ENCODE measurements at regions not wholly inside any gene's neighbourhood (a gene's known extent, or its start where the extent isn't known, plus 50 kb on each side); places are given as distances from the start of the nearest gene placed in this dataset.
A peak's percentile ranks its signal among the peaks of the same experiment; 100 is the strongest.
"Not testable (repeated sequence)": the region's sequence is repeated elsewhere in the genome, so short reads cannot be mapped to it uniquely, and the experiment has no call there.

GRCh38 chrY:18599606-18600005 is 53.1 kb downstream of the HSFY1 start:
- ATAC-seq; POLR2A ChIA-PET; H3K4me1 Mint-ChIP-seq; H3K9me3 Mint-ChIP-seq (ENCODE audit: low read depth); intact Hi-C loops (cut with DNase I, micrococcal nuclease); CTCF ChIA-PET; H3K36me3 Mint-ChIP-seq (ENCODE audit: low read depth); H3K27me3 Mint-ChIP-seq; H3K27ac Mint-ChIP-seq; H3K4me3 Mint-ChIP-seq; DNase-seq: not testable (repeated sequence)

- H3K27ac Mint-ChIP-seq; CTCF ChIA-PET; H3K27me3 Mint-ChIP-seq; DNase-seq; intact Hi-C loops (cut with DNase I, micrococcal nuclease); H3K4me1 Mint-ChIP-seq; POLR2A ChIA-PET; H3K36me3 Mint-ChIP-seq (ENCODE audit: low read depth); H3K4me3 Mint-ChIP-seq; H3K9me3 Mint-ChIP-seq (ENCODE audit: low read depth): not testable (repeated sequence)
- peak; percentile 61 for ATAC-seq
Measured at GRCh38 chrY:18601287-18601686, 54.8 kb downstream of the HSFY1 start.

- H3K4me3 Mint-ChIP-seq; H3K36me3 Mint-ChIP-seq (ENCODE audit: low read depth); intact Hi-C loops (cut with DNase I, micrococcal nuclease); H3K27me3 Mint-ChIP-seq; H3K9me3 Mint-ChIP-seq (ENCODE audit: low read depth); H3K27ac Mint-ChIP-seq; CTCF ChIA-PET; POLR2A ChIA-PET; H3K4me1 Mint-ChIP-seq; DNase-seq; ATAC-seq: not testable (repeated sequence)
Measured at GRCh38 chrY:18606251-18606650, 59.7 kb downstream of the HSFY1 start.

GRCh38 chrY:18608205-18608604 is 61.7 kb downstream of the HSFY1 start:
- ATAC-seq; H3K4me1 Mint-ChIP-seq; CTCF ChIA-PET; H3K4me3 Mint-ChIP-seq; DNase-seq; H3K9me3 Mint-ChIP-seq (ENCODE audit: low read depth); intact Hi-C loops (cut with DNase I, micrococcal nuclease); H3K27me3 Mint-ChIP-seq; POLR2A ChIA-PET; H3K27ac Mint-ChIP-seq; H3K36me3 Mint-ChIP-seq (ENCODE audit: low read depth): not testable (repeated sequence)

GRCh38 chrY:18615809-18616208 is 69.3 kb downstream of the HSFY1 start:
- intact Hi-C loops (cut with DNase I, micrococcal nuclease); H3K4me3 Mint-ChIP-seq; H3K4me1 Mint-ChIP-seq; ATAC-seq; DNase-seq; H3K27ac Mint-ChIP-seq; H3K36me3 Mint-ChIP-seq (ENCODE audit: low read depth); POLR2A ChIA-PET; H3K27me3 Mint-ChIP-seq; H3K9me3 Mint-ChIP-seq (ENCODE audit: low read depth); CTCF ChIA-PET: not testable (repeated sequence)

- H3K9me3 Mint-ChIP-seq (ENCODE audit: low read depth); H3K4me3 Mint-ChIP-seq; H3K4me1 Mint-ChIP-seq; H3K27me3 Mint-ChIP-seq; POLR2A ChIA-PET; intact Hi-C loops (cut with DNase I, micrococcal nuclease); DNase-seq; ATAC-seq; H3K36me3 Mint-ChIP-seq (ENCODE audit: low read depth); H3K27ac Mint-ChIP-seq; CTCF ChIA-PET: not testable (repeated sequence)
Measured at GRCh38 chrY:18629805-18630516, 83.4 kb downstream of the HSFY1 start.

- H3K4me1 Mint-ChIP-seq; intact Hi-C loops (cut with DNase I, micrococcal nuclease); H3K27me3 Mint-ChIP-seq; ATAC-seq; CTCF ChIA-PET; DNase-seq; H3K36me3 Mint-ChIP-seq (ENCODE audit: low read depth); POLR2A ChIA-PET; H3K4me3 Mint-ChIP-seq; H3K9me3 Mint-ChIP-seq (ENCODE audit: low read depth); H3K27ac Mint-ChIP-seq: not testable (repeated sequence)
Measured at GRCh38 chrY:18630571-18630970, 84.1 kb downstream of the HSFY1 start.

- H3K9me3 Mint-ChIP-seq (ENCODE audit: low read depth); POLR2A ChIA-PET; ATAC-seq; CTCF ChIA-PET; H3K36me3 Mint-ChIP-seq (ENCODE audit: low read depth); H3K4me3 Mint-ChIP-seq; H3K4me1 Mint-ChIP-seq; intact Hi-C loops (cut with DNase I, micrococcal nuclease); DNase-seq; H3K27me3 Mint-ChIP-seq; H3K27ac Mint-ChIP-seq: not testable (repeated sequence)
Measured at GRCh38 chrY:18631610-18632009, 85.1 kb downstream of the HSFY1 start.

GRCh38 chrY:18650746-18651145 is 104.2 kb downstream of the HSFY1 start:
- Mint-ChIP-seq H3K27ac (no peak overlapping the region), H3K27me3 (peaks cover 2% of the 10 kb centered on the region), H3K36me3 (ENCODE audit: low read depth) (no peaks in the 10 kb centered on the region), H3K4me1 (no peaks in the 10 kb centered on the region), H3K4me3 (no peak overlapping the region), H3K9me3 (ENCODE audit: low read depth) (no peaks in the 10 kb centered on the region)
- DNase-seq (no peak), ATAC-seq (no peak)
- ChIA-PET POLR2A (no interaction called here), CTCF (no interaction called here)
- intact Hi-C loops (cut with DNase I, micrococcal nuclease): no loop called here

- H3K27ac Mint-ChIP-seq: no peak overlapping the region
- no peak for DNase-seq
- ChIA-PET POLR2A (no interaction called here), CTCF (no interaction called here)
- intact Hi-C loops (cut with DNase I, micrococcal nuclease): no loop called here
- no peaks in the 10 kb centered on the region for H3K36me3 Mint-ChIP-seq (ENCODE audit: low read depth)
- peaks cover 2% of the 10 kb centered on the region for H3K9me3 Mint-ChIP-seq (ENCODE audit: low read depth)
- H3K4me3 Mint-ChIP-seq: no peak overlapping the region
- H3K27me3 Mint-ChIP-seq: peaks cover 18% of the 10 kb centered on the region
- peak; percentile 99 for ATAC-seq
- peaks cover 9% of the 10 kb centered on the region for H3K4me1 Mint-ChIP-seq
Measured at GRCh38 chrY:18664559-18664958, 109.0 kb downstream of the HSFY2 start.

- DNase-seq (peak; percentile 17), ATAC-seq (no peak)
- H3K36me3 Mint-ChIP-seq (ENCODE audit: low read depth): no peaks in the 10 kb centered on the region
- no peak overlapping the region for H3K4me3 Mint-ChIP-seq
- intact Hi-C loops (cut with DNase I, micrococcal nuclease): no loop called here
- CTCF ChIA-PET: no interaction called here
- H3K4me1 Mint-ChIP-seq: peaks cover 7% of the 10 kb centered on the region
- H3K27me3 Mint-ChIP-seq: peaks cover 6% of the 10 kb centered on the region
- H3K9me3 Mint-ChIP-seq (ENCODE audit: low read depth): no peaks in the 10 kb centered on the region
- POLR2A ChIA-PET: no interaction called here
- no peak overlapping the region for H3K27ac Mint-ChIP-seq
Measured at GRCh38 chrY:18669790-18670189, 103.7 kb downstream of the HSFY2 start.

GRCh38 chrY:18671970-18672369 is 101.6 kb downstream of the HSFY2 start:
- POLR2A ChIA-PET: no interaction called here
- intact Hi-C loops (cut with DNase I, micrococcal nuclease): no loop called here
- H3K9me3 Mint-ChIP-seq (ENCODE audit: low read depth): no peaks in the 10 kb centered on the region
- CTCF ChIA-PET: no interaction called here
- ATAC-seq (no peak), DNase-seq (no peak)
- peaks cover 2% of the 10 kb centered on the region for H3K27me3 Mint-ChIP-seq
- H3K36me3 Mint-ChIP-seq (ENCODE audit: low read depth): no peaks in the 10 kb centered on the region
- H3K4me3 Mint-ChIP-seq: no peak overlapping the region
- H3K4me1 Mint-ChIP-seq: no peaks in the 10 kb centered on the region
- H3K27ac Mint-ChIP-seq: no peak overlapping the region

GRCh38 chrY:18686027-18686426 is 87.5 kb downstream of the HSFY2 start:
- ATAC-seq; intact Hi-C loops (cut with DNase I, micrococcal nuclease): not testable (repeated sequence)

More at GRCh38 chrY:18686027-18686426, 87.5 kb downstream of the HSFY2 start:
- POLR2A ChIA-PET; DNase-seq; H3K4me3 Mint-ChIP-seq; H3K9me3 Mint-ChIP-seq (ENCODE audit: low read depth); H3K4me1 Mint-ChIP-seq; H3K27me3 Mint-ChIP-seq; H3K36me3 Mint-ChIP-seq (ENCODE audit: low read depth); H3K27ac Mint-ChIP-seq; CTCF ChIA-PET: not testable (repeated sequence)
